AG09309 (cell line): ENCODE measurements at regions not wholly inside any gene's neighbourhood (a gene's known extent, or its start where the extent isn't known, plus 50 kb on each side); places are given as distances from the start of the nearest gene placed in this dataset.

Experiments used
- DNase-seq: peaks from one replicate; pipeline ENCODE4 v3.0.0-alpha.2; 2010; ENCODE audit warnings: low read depth
- H3K4me3 ChIP-seq: 2 replicates; pipeline ENCODE4 v1.5.1; 2011; ENCODE audit warnings: mild to moderate bottlenecking, low read depth, low read length, moderate library complexity; ENCODE audit not compliant: control insufficient read depth
- CTCF ChIP-seq: IDR thresholded peaks from 2 replicates; pipeline ENCODE4 v1.5.1; 2011; ENCODE audit warnings: mild to moderate bottlenecking, low read depth, low read length, inconsistent platforms; ENCODE audit not compliant: insufficient read depth, control insufficient read depth; ENCODE audit errors: missing control alignments

- no peak overlapping the region for H3K4me3 ChIP-seq
- no peak for DNase-seq
- TF ChIP-seq CTCF: no peak
These were observed 192.7 kb upstream of the TFAP2D start for GRCh38 chr6:50520326-50521266.

GRCh38 chr6:50524341-50524740 is 189.0 kb upstream of the TFAP2D start:
- no peak for TF ChIP-seq CTCF
- H3K4me3 ChIP-seq: no peak overlapping the region
- DNase-seq: no peak

- DNase-seq: no peak
- H3K4me3 ChIP-seq: no peak overlapping the region
- no peak for TF ChIP-seq CTCF
These were observed 185.3 kb upstream of the TFAP2D start for GRCh38 chr6:50527985-50528384.

GRCh38 chr6:50539447-50539846 is 173.9 kb upstream of the TFAP2D start:
- DNase-seq: no peak
- TF ChIP-seq CTCF: no peak
- no peak overlapping the region for H3K4me3 ChIP-seq

- DNase-seq: no peak
- no peak for TF ChIP-seq CTCF
- H3K4me3 ChIP-seq: no peak overlapping the region
These were observed 171.4 kb upstream of the TFAP2D start for GRCh38 chr6:50541941-50542340.

- TF ChIP-seq CTCF: no peak
- no peak for DNase-seq
- no peak overlapping the region for H3K4me3 ChIP-seq
These were observed 169.7 kb upstream of the TFAP2D start for GRCh38 chr6:50543666-50544065.

- no peak for DNase-seq
- TF ChIP-seq CTCF: no peak
- no peak overlapping the region for H3K4me3 ChIP-seq
These were observed 164.3 kb upstream of the TFAP2D start for GRCh38 chr6:50549026-50549425.
